NCI-H2107 treated with DMSO at 0.1 percent for 48 hours (cell line): ENCODE measurements at regions not wholly inside any gene's neighbourhood (a gene's known extent, or its start where the extent isn't known, plus 50 kb on each side); places are given as distances from the start of the nearest gene placed in this dataset.
A peak's percentile ranks its signal among the peaks of the same experiment; 100 is the strongest.

ENCODE experiments used
- DNase-seq: peaks from one replicate; lab custom pipeline; 2025; ENCODE audit not compliant: unreplicated experiment; lab: John Stamatoyannopoulos, UW

- DNase-seq, result no peak
These were observed 204.8 kb upstream of the HS6ST1 start for GRCh38 chr2:128523457-128523856.

- no peak for DNase-seq
These were observed 205.5 kb upstream of the HS6ST1 start for GRCh38 chr2:128524183-128524582.

GRCh38 chr2:128525653-128526052 is 207.0 kb upstream of the HS6ST1 start:
- DNase-seq, result no peak

GRCh38 chr2:128526455-128526976 is 207.8 kb upstream of the HS6ST1 start:
- no peak for DNase-seq

- DNase-seq, result no peak
These were observed 209.5 kb upstream of the HS6ST1 start for GRCh38 chr2:128528133-128528532.

GRCh38 chr2:128530025-128530573 is 211.4 kb upstream of the HS6ST1 start:
- no peak for DNase-seq

- DNase-seq, result no peak
These were observed 213.2 kb upstream of the HS6ST1 start for GRCh38 chr2:128531856-128532255.

- DNase-seq, result no peak
These were observed 214.4 kb upstream of the HS6ST1 start for GRCh38 chr2:128533101-128533500.

GRCh38 chr2:128534688-128535392 is 216.2 kb upstream of the HS6ST1 start:
- no peak for DNase-seq

- no peak for DNase-seq
These were observed 217.3 kb upstream of the HS6ST1 start for GRCh38 chr2:128535953-128536352.

GRCh38 chr2:128536925-128537620 is 218.4 kb upstream of the HS6ST1 start:
- DNase-seq, result peak; percentile 75

- no peak for DNase-seq
These were observed 219.0 kb upstream of the HS6ST1 start for GRCh38 chr2:128537646-128538045.

- no peak for DNase-seq
These were observed 219.7 kb upstream of the HS6ST1 start for GRCh38 chr2:128538396-128538795.

GRCh38 chr2:128540670-128541069 is 222.0 kb upstream of the HS6ST1 start:
- no peak for DNase-seq

GRCh38 chr2:128541448-128541847 is 222.8 kb upstream of the HS6ST1 start:
- DNase-seq, result no peak

- DNase-seq, result no peak
These were observed 224.4 kb upstream of the HS6ST1 start for GRCh38 chr2:128543036-128543435.

- no peak for DNase-seq
These were observed 225.0 kb upstream of the HS6ST1 start for GRCh38 chr2:128543646-128544045.

GRCh38 chr2:128544321-128545037 is 225.8 kb upstream of the HS6ST1 start:
- DNase-seq, result no peak

- no peak for DNase-seq
These were observed 226.4 kb upstream of the HS6ST1 start for GRCh38 chr2:128545085-128545484.

GRCh38 chr2:128545829-128546228 is 227.2 kb upstream of the HS6ST1 start:
- no peak for DNase-seq

- DNase-seq, result no peak
These were observed 229.0 kb upstream of the HS6ST1 start for GRCh38 chr2:128547667-128548066.
